HG03457 (cell line): ENCODE measurements at regions not wholly inside any gene's neighbourhood (a gene's known extent, or its start where the extent isn't known, plus 50 kb on each side); places are given as distances from the start of the nearest gene placed in this dataset.
"Not testable (repeated sequence)": the region's sequence is repeated elsewhere in the genome, so short reads cannot be mapped to it uniquely, and the experiment has no call there.

Experiments used
- ATAC-seq: cut with Tn5 transposase; IDR thresholded peaks from one replicate; pipeline ENCODE4 v1.9.1; 2021; ENCODE audit warnings: moderate number of reproducible peaks; ENCODE audit not compliant: unreplicated experiment

- ATAC-seq: no peak
Measured at GRCh38 chr15:98315971-98316370, 332.4 kb upstream of the IGF1R start.

- no peak for ATAC-seq
Measured at GRCh38 chr15:98321896-98322295, 326.4 kb upstream of the IGF1R start.

- ATAC-seq: no peak
Measured at GRCh38 chr15:98322581-98322980, 325.8 kb upstream of the IGF1R start.

- no peak for ATAC-seq
Measured at GRCh38 chr15:98324341-98324970, 323.9 kb upstream of the IGF1R start.

GRCh38 chr15:98326804-98327203, 321.5 kb upstream of the IGF1R start:
- no peak for ATAC-seq

- no peak for ATAC-seq
Measured at GRCh38 chr15:98330258-98330657, 318.1 kb upstream of the IGF1R start.

GRCh38 chr15:98330692-98331435, 317.5 kb upstream of the IGF1R start:
- no peak for ATAC-seq

GRCh38 chr15:98331676-98332075, 316.7 kb upstream of the IGF1R start:
- ATAC-seq: no peak

GRCh38 chr15:98333251-98333650, 315.1 kb upstream of the IGF1R start:
- no peak for ATAC-seq

- ATAC-seq: no peak
Measured at GRCh38 chr15:98342911-98343310, 305.4 kb upstream of the IGF1R start.

GRCh38 chr15:98344591-98344990, 303.7 kb upstream of the IGF1R start:
- ATAC-seq: no peak

GRCh38 chr15:98347001-98347400, 301.3 kb upstream of the IGF1R start:
- ATAC-seq: no peak

GRCh38 chr15:98347866-98348265, 300.5 kb upstream of the IGF1R start:
- no peak for ATAC-seq

GRCh38 chr15:98350276-98350675, 298.1 kb upstream of the IGF1R start:
- ATAC-seq: no peak

- not testable (repeated sequence) for ATAC-seq
Measured at GRCh38 chr15:98358274-98358673, 290.1 kb upstream of the IGF1R start.

GRCh38 chr15:98358971-98359370, 289.4 kb upstream of the IGF1R start:
- no peak for ATAC-seq

GRCh38 chr15:98363416-98363815, 284.9 kb upstream of the IGF1R start:
- no peak for ATAC-seq

- no peak for ATAC-seq
Measured at GRCh38 chr15:98363955-98364354, 284.4 kb upstream of the IGF1R start.

GRCh38 chr15:98369081-98369716, 279.1 kb upstream of the IGF1R start:
- no peak for ATAC-seq

GRCh38 chr15:98375513-98376340, 272.6 kb upstream of the IGF1R start:
- no peak for ATAC-seq

GRCh38 chr15:98380721-98381120, 267.6 kb upstream of the IGF1R start:
- ATAC-seq: no peak
